K562 (cell line): ENCODE measurements at regions not wholly inside any gene's neighbourhood (a gene's known extent, or its start where the extent isn't known, plus 50 kb on each side); places are given as distances from the start of the nearest gene placed in this dataset.
A peak's percentile ranks its signal among the peaks of the same experiment; 100 is the strongest.

Experiments used
- ATF1 ChIP-seq, 2 experiments: fragments of 450-650 bp in 1 of 2; IDR thresholded peaks; 2 replicates each; pipeline ENCODE4 v1.6.1; 2016; ENCODE audit warnings: missing compliant biosample characterization in 1 of 2, missing genetic modification characterization in 1 of 2
- CAMTA2 ChIP-seq: fragments of 250-450 bp; sonication (Bioruptor Pico); conservative IDR thresholded peaks from 2 replicates; pipeline ENCODE4 v1.5.1; 2022
- CREM ChIP-seq: IDR thresholded peaks from 2 replicates; pipeline ENCODE4 v1.6.1; 2014; ENCODE audit warnings: antibody characterized with exemption, low read depth
- GABPB1 ChIP-seq: sonication (generic); formaldehyde crosslinking; IDR thresholded peaks from 2 replicates; pipeline ENCODE4 v1.8.0; 2022; ENCODE audit warnings: mild to moderate bottlenecking, missing genetic modification reagents
- RHOXF2B ChIP-seq: fragments of 250-450 bp; sonication (Bioruptor Pico); conservative IDR thresholded peaks from 2 replicates; pipeline ENCODE4 v1.5.1; 2021
- RNF2 ChIP-seq: sonication (generic); IDR thresholded peaks from 2 replicates; pipeline ENCODE4 v1.6.1; 2016
- SRF ChIP-seq, 2 experiments: fragments of 250-450, 450-650 bp in 1 of 2; sonication (Bioruptor Pico) in 1 of 2; sonication (generic) in 1 of 2; formaldehyde crosslinking; IDR thresholded peaks; 2 replicates each; pipeline versions ENCODE4 v1.5.0 to v1.5.1; 2020 to 2022; ENCODE audit warnings: mild to moderate bottlenecking in 1 of 2, missing genetic modification reagents in 1 of 2
- ZKSCAN3 ChIP-seq: fragments of 250-450 bp; sonication (Bioruptor Pico); IDR thresholded peaks from 2 replicates; pipeline ENCODE4 v1.4.0; 2020
- ZNF140 ChIP-seq: fragments of 250-450 bp; sonication (Bioruptor Pico); IDR thresholded peaks from 2 replicates; pipeline ENCODE4 v1.8.0; 2021; ENCODE audit warnings: moderate library complexity, mild to moderate bottlenecking, inconsistent platforms
- ZNF644 ChIP-seq: fragments of 200-800 bp; sonication (Bioruptor generic); IDR thresholded peaks from 2 replicates; pipeline ENCODE4 v1.6.1; 2016; ENCODE audit warnings: low read depth, missing genetic modification characterization, missing compliant biosample characterization
- TF ChIP-seq, protein P1 (sequence below): fragments of 250-450 bp; sonication (Bioruptor Pico); IDR thresholded peaks from 2 replicates; pipeline ENCODE4 v1.5.0; 2020; ENCODE audit warnings: mild to moderate bottlenecking, borderline replicate concordance
- TF ChIP-seq, protein P2 (sequence below), 2 experiments: fragments of 450-650 bp; formaldehyde crosslinking in 1 of 2; IDR thresholded peaks; 2 replicates each; pipeline versions ENCODE4 v1.4.0 to v1.6.1; 2014 to 2020; ENCODE audit warnings: mild to moderate bottlenecking in 2 of 2, borderline replicate concordance in 1 of 2, low read depth in 1 of 2
- TF ChIP-seq, protein P3 (sequence below), 2 experiments: fragments of 250-450 bp in 1 of 2; fragments of 450-650 bp in 1 of 2; sonication (Bioruptor Pico) in 1 of 2; IDR thresholded peaks; 2 replicates each; pipeline versions ENCODE4 v1.6.1 to v1.8.0; 2016 to 2021; ENCODE audit warnings: mild to moderate bottlenecking in 2 of 2, moderate library complexity in 2 of 2, missing compliant biosample characterization in 1 of 2, missing genetic modification characterization in 1 of 2
- TF ChIP-seq, protein P4 (sequence below): sonication (generic); formaldehyde crosslinking; IDR thresholded peaks from 2 replicates; pipeline ENCODE4 v1.8.1; 2022; ENCODE audit warnings: missing genetic modification reagents
- TF ChIP-seq, protein P5 (sequence below): fragments of 450-650 bp; IDR thresholded peaks from 2 replicates; pipeline ENCODE4 v1.6.1; 2016; ENCODE audit warnings: low read depth, mild to moderate bottlenecking, moderate library complexity

DNA sequence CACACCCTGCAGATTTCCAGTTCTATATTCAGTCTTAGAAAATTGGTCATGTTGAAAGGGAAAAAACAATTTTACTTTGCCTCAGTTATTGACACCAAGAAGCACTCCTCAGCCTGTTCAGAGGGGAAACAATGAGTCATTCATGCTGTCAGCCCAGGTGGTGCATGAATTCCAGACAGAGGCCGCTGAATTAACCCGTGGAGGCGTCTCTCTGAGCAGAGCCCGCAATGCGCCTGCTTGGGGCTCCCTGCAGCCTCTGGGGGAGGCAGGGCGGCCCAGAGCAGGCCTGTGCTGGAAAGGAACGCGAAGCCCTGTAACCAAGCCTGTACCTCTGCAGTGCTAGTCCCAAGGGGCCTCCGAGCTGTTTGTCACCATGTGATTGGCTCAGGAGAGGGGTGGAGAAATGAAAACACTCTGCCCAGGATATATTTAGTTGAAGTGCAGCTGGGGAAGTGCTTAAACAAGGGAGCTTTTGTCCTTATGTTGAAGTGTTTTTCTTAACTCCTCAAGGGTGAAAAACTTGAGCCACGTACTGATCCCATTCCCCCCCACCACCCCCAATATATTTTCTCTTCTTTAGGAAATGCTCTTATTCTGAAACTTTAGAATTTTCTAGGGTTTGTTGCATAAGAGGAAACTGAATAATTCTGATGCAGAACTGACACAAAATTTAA lies 68.3 kb upstream of the CHD2 start (continued):
- TF ChIP-seq RHOXF2B (no peak), ZNF644 (tag) (peak; percentile 13; the same call in 1 of the 2 replicates), ZKSCAN3 (no peak), CAMTA2 (CRISPR knock-in tag) (no peak), CREM (peak; percentile 32; the same call in 1 of the 2 replicates), GABPB1 (CRISPR knock-in tag) (no peak), ZNF140 (no peak), ATF1 (CRISPR knock-in tag; IDR thresholded peaks at IDR 0.05) (no peak), ATF1 (tag; IDR thresholded peaks at IDR 0.05) (peak; percentile 58), SRF (CRISPR knock-in tag; IDR thresholded peaks at IDR 0.05) (0 out of 4 replicates have a peak, but pooled peaks of 1 of the 2 experiments have one; percentile 31), RNF2 (peak; percentile 56; the same call in 1 of the 2 replicates)
- TF ChIP-seq, protein P1, sequence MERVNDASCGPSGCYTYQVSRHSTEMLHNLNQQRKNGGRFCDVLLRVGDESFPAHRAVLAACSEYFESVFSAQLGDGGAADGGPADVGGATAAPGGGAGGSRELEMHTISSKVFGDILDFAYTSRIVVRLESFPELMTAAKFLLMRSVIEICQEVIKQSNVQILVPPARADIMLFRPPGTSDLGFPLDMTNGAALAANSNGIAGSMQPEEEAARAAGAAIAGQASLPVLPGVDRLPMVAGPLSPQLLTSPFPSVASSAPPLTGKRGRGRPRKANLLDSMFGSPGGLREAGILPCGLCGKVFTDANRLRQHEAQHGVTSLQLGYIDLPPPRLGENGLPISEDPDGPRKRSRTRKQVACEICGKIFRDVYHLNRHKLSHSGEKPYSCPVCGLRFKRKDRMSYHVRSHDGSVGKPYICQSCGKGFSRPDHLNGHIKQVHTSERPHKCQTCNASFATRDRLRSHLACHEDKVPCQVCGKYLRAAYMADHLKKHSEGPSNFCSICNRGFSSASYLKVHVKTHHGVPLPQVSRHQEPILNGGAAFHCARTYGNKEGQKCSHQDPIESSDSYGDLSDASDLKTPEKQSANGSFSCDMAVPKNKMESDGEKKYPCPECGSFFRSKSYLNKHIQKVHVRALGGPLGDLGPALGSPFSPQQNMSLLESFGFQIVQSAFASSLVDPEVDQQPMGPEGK (CRISPR knock-in tag): no peak
- TF ChIP-seq, protein P2, sequence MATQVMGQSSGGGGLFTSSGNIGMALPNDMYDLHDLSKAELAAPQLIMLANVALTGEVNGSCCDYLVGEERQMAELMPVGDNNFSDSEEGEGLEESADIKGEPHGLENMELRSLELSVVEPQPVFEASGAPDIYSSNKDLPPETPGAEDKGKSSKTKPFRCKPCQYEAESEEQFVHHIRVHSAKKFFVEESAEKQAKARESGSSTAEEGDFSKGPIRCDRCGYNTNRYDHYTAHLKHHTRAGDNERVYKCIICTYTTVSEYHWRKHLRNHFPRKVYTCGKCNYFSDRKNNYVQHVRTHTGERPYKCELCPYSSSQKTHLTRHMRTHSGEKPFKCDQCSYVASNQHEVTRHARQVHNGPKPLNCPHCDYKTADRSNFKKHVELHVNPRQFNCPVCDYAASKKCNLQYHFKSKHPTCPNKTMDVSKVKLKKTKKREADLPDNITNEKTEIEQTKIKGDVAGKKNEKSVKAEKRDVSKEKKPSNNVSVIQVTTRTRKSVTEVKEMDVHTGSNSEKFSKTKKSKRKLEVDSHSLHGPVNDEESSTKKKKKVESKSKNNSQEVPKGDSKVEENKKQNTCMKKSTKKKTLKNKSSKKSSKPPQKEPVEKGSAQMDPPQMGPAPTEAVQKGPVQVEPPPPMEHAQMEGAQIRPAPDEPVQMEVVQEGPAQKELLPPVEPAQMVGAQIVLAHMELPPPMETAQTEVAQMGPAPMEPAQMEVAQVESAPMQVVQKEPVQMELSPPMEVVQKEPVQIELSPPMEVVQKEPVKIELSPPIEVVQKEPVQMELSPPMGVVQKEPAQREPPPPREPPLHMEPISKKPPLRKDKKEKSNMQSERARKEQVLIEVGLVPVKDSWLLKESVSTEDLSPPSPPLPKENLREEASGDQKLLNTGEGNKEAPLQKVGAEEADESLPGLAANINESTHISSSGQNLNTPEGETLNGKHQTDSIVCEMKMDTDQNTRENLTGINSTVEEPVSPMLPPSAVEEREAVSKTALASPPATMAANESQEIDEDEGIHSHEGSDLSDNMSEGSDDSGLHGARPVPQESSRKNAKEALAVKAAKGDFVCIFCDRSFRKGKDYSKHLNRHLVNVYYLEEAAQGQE (IDR thresholded peaks at IDR 0.05; ENCODE audit: borderline replicate concordance): peak; percentile 76
- TF ChIP-seq, protein P2 (CRISPR knock-in tag; IDR thresholded peaks at IDR 0.05; ENCODE audit: low read depth): no peak
- TF ChIP-seq, protein P3, sequence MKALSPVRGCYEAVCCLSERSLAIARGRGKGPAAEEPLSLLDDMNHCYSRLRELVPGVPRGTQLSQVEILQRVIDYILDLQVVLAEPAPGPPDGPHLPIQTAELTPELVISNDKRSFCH (CRISPR knock-in tag; IDR thresholded peaks at IDR 0.05): no peak
- TF ChIP-seq, protein P3 (tag; IDR thresholded peaks at IDR 0.05): no peak
- TF ChIP-seq, protein P4, sequence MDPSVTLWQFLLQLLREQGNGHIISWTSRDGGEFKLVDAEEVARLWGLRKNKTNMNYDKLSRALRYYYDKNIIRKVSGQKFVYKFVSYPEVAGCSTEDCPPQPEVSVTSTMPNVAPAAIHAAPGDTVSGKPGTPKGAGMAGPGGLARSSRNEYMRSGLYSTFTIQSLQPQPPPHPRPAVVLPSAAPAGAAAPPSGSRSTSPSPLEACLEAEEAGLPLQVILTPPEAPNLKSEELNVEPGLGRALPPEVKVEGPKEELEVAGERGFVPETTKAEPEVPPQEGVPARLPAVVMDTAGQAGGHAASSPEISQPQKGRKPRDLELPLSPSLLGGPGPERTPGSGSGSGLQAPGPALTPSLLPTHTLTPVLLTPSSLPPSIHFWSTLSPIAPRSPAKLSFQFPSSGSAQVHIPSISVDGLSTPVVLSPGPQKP (CRISPR knock-in tag): no peak
- TF ChIP-seq, protein P5, sequence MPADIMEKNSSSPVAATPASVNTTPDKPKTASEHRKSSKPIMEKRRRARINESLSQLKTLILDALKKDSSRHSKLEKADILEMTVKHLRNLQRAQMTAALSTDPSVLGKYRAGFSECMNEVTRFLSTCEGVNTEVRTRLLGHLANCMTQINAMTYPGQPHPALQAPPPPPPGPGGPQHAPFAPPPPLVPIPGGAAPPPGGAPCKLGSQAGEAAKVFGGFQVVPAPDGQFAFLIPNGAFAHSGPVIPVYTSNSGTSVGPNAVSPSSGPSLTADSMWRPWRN: no peak
